ENCODE measurements at regions not wholly inside any gene's neighbourhood (a gene's known extent, or its start where the extent isn't known, plus 50 kb on each side); places are given as distances from the start of the nearest gene placed in this dataset.

DNA sequence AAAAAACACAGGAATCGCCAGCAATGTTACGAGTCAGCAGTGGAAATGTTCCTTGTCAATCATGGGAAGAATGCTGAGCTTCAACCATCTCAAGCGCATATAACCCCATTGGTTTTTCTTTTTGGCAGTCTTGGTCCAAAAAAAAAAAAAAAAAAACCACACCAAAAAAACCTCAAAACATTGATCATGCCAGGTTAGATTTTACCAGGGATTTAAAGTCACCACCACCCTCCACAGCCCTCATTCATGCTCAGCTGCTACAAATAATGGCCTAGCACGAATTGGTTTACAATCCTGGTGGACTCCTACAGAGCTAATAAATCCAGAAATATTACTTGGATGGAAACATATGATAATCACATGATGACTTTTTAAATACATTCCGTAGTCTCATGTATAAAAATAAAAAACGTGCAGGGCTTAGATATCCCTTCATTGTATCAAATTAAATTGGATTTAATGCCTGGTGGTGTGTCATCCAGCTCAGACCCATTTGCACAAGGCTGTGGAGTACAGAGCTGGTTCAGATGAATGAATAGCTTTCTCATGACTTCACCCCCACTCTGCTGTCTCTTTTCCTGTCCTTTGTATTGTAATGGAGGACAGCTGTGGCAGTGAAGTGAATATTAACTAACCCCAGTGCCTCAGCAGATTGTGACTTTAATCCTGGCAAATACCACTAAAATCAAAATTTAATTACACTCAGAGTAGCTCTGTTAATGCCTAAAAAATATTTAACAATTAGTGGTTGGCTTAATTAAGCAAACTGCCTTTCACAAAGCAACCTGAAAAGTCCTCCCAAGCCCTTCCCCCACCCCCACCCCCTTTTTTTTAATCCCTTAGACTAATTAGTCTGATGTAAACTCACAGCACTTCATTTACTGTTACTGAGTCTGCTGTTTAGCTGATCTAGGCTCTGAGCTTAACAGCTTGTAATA, 626.5 kb upstream of the ZNF608 start:
- Histone ChIP-seq H3K4me3 (no peak overlapping the region), H3K4me1 (no peaks in the 10 kb centered on the region), H3K27me3 (no peaks in the 10 kb centered on the region), H3K9me3 (no peaks in the 10 kb centered on the region), H3K36me3 (no peaks in the 10 kb centered on the region), H3K27ac (no peak overlapping the region)
- DNase-seq (ENCODE audit: low spot score in 2 of 2) = no peak
- TF ChIP-seq POLR2A (IDR thresholded peaks at IDR 0.05) (no peak), EP300 (IDR thresholded peaks at IDR 0.05) (no peak)
- TF ChIP-seq, protein P1, sequence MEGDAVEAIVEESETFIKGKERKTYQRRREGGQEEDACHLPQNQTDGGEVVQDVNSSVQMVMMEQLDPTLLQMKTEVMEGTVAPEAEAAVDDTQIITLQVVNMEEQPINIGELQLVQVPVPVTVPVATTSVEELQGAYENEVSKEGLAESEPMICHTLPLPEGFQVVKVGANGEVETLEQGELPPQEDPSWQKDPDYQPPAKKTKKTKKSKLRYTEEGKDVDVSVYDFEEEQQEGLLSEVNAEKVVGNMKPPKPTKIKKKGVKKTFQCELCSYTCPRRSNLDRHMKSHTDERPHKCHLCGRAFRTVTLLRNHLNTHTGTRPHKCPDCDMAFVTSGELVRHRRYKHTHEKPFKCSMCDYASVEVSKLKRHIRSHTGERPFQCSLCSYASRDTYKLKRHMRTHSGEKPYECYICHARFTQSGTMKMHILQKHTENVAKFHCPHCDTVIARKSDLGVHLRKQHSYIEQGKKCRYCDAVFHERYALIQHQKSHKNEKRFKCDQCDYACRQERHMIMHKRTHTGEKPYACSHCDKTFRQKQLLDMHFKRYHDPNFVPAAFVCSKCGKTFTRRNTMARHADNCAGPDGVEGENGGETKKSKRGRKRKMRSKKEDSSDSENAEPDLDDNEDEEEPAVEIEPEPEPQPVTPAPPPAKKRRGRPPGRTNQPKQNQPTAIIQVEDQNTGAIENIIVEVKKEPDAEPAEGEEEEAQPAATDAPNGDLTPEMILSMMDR (IDR thresholded peaks at IDR 0.05) = no peak
- 75 to 80% methylated on average over 6 of the region's 6 CpGs for WGBS, 2 donors

DNA sequence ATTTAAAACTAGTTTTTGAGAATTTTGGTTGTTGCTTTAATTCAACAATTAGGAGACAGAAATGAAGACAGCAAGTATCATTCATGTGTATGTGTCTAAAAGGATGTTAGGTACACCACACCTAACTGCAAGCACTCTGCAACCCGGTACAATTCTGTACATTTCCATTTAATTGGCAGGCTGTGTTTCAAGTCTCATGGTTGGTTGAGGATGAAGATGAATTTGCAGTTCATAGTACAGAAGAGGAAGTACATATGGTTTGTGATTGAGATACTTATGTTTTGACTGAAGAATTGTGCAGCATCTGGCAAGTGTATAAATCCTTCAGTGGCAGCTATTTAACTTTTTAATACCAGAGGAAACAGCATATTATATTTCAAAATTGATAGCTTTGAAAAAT, 628.7 kb upstream of the ZNF608 start:
- no peak for TF ChIP-seq EP300 (IDR thresholded peaks at IDR 0.05)
- TF ChIP-seq POLR2A (IDR thresholded peaks at IDR 0.05) = no peak
- TF ChIP-seq, protein P1 (IDR thresholded peaks at IDR 0.05) = no peak
- 60 to 61% methylated on average over 1 of the region's 1 CpG for WGBS, 2 donors

GRCh38 chr5:125376059-125376641, 629.7 kb upstream of the ZNF608 start:
- DNase-seq (ENCODE audit: low spot score in 2 of 2) = no peak
- Histone ChIP-seq H3K27me3 (no peaks in the 10 kb centered on the region), H3K36me3 (no peaks in the 10 kb centered on the region), H3K27ac (no peak overlapping the region), H3K9me3 (no peaks in the 10 kb centered on the region), H3K4me3 (no peak overlapping the region), H3K4me1 (no peaks in the 10 kb centered on the region)
- WGBS, 2 donors = 86 to 89% methylated on average over 12 of the region's 12 CpGs
- TF ChIP-seq, protein P1 (IDR thresholded peaks at IDR 0.05) = no peak
- TF ChIP-seq EP300 (IDR thresholded peaks at IDR 0.05) = no peak
- TF ChIP-seq POLR2A (IDR thresholded peaks at IDR 0.05) = no peak

More for the DNA sequence above, 628.7 kb upstream of the ZNF608 start:
- Histone ChIP-seq H3K4me1 (no peaks in the 10 kb centered on the region), H3K4me3 (no peak overlapping the region), H3K27me3 (no peaks in the 10 kb centered on the region), H3K9me3 (no peaks in the 10 kb centered on the region), H3K27ac (no peak overlapping the region), H3K36me3 (no peaks in the 10 kb centered on the region)
- no peak for DNase-seq (ENCODE audit: low spot score in 2 of 2)

DNA sequence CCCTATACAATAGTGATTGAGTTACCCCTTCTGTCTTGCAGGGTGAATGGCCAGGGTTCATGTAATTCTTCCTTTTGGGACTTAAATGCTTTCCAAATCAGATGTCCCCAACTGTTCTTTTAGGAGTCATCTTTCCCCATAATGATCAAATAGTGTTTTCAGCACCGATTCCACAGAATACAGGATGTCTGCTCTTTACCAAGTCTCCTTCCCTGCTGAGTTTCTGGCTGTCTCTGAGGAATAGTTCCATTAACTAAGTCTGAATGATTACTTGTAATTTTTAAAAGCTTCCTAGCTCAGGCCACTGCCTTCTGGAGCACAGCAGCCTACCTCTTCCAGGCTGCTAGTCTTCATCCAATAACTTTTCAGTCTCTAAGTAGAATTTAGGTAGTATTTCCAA, 630.7 kb upstream of the ZNF608 start:
- TF ChIP-seq EP300 (IDR thresholded peaks at IDR 0.05) (no peak), POLR2A (IDR thresholded peaks at IDR 0.05) (no peak)
- TF ChIP-seq, protein P1 (IDR thresholded peaks at IDR 0.05) = no peak
- no peaks in the 10 kb centered on the region for H3K4me1 ChIP-seq
- DNase-seq (ENCODE audit: low spot score in 2 of 2) = no peak
- WGBS, 2 donors = 85 to 92% methylated on average over 1 of the region's 1 CpG
- H3K27ac ChIP-seq = no peak overlapping the region
- no peaks in the 10 kb centered on the region for H3K9me3 ChIP-seq
- no peaks in the 10 kb centered on the region for H3K27me3 ChIP-seq
- no peaks in the 10 kb centered on the region for H3K36me3 ChIP-seq
- no peak overlapping the region for H3K4me3 ChIP-seq

- TF ChIP-seq, protein P1 (IDR thresholded peaks at IDR 0.05) = no peak
- TF ChIP-seq EP300 (IDR thresholded peaks at IDR 0.05) = no peak
- TF ChIP-seq POLR2A (IDR thresholded peaks at IDR 0.05) = no peak
- Histone ChIP-seq H3K4me3 (no peak overlapping the region), H3K27me3 (no peaks in the 10 kb centered on the region), H3K4me1 (no peaks in the 10 kb centered on the region), H3K36me3 (no peaks in the 10 kb centered on the region), H3K9me3 (no peaks in the 10 kb centered on the region), H3K27ac (no peak overlapping the region)
- no peak for DNase-seq (ENCODE audit: low spot score in 2 of 2)
- 85 to 95% methylated on average over 6 of the region's 6 CpGs for WGBS, 2 donors
Measured at GRCh38 chr5:125381290-125381689, 634.9 kb upstream of the ZNF608 start.

All from tibial nerve (tissue), 4 donors.